ENCODE measurements at regions not wholly inside any gene's neighbourhood (a gene's known extent, or its start where the extent isn't known, plus 50 kb on each side); places are given as distances from the start of the nearest gene placed in this dataset.
"Not testable (repeated sequence)": the region's sequence is repeated elsewhere in the genome, so short reads cannot be mapped to it uniquely, and the experiment has no call there.

DNA sequence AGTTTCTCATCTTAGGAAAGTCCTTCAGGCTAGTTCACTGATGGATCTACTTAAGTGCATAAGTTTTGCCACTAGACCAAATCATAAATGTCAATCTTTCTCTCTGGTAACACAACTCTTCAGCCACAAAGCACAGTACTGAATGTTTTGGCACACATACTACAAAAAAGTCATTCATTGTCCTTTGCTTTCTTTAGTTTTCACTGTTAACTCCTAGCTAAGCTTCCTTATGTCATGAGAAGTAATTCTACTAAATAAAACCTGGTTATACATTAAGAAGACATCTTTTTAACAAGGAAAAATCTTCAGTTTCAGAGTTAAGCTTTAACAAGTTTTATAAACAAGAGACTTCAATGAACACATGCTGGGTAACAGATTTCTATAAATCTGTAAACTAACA, 379.2 kb upstream of the NFIA start:
- no peak for DNase-seq

DNA sequence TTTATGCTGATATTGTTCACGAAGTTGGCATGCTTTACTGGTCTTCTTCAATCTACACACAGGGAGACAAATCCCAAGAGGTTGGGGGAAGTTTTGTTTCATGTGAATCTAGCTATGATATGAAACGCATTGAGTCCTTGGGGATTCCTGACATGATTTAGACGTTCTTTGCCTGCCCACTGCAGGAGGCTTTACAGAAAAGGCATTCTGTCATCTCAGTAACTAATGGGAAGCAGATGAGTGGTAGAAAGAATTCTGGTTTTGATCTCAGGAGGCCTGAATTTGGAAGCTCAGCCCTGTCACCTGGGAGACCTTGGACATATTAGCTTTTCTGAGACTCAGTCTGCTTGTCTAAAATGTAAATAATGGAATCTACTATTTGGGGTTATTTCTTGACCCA, 383.0 kb upstream of the NFIA start:
- no peak for DNase-seq

DNA sequence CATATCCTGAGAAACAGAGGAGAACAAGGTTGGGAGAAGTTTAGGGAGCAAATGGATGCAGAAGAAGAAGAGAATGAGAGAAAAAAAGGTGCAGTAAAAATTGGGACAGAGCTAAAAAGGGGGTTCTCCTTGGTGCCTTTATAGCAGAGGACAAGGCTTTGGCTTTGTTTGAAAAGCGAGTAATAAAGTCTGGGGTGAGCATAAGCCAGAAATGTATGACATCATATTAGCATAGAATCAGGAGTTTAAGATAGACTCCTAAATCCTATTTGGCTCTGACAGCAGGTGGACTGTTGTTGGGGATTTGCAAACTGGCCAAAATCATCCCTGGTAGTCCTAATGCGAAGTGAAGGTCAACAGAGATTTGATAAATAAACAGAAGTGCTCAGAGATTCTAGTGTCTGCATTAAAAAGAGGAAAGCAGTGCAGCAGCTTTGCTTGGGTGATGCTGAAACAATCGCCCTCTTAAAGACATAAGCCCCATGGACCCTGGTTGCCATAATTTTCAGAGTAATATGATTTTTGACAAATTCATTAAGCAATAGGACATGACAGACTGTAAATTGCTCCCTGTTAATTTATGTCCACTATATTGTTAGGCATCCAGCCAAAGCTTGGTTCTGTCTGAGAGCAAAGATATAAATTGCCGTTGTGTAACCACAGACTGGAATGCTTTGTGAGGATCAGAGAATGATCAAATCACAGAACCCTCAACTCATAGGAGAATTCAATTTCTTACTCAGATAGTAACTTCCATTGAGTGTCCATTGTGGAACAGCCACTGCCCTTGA, 385.0 kb upstream of the NFIA start:
- peak; percentile 7 for DNase-seq

- no peak for DNase-seq
These were observed 385.8 kb upstream of the NFIA start for GRCh38 chr1:60696512-60696911.

DNA sequence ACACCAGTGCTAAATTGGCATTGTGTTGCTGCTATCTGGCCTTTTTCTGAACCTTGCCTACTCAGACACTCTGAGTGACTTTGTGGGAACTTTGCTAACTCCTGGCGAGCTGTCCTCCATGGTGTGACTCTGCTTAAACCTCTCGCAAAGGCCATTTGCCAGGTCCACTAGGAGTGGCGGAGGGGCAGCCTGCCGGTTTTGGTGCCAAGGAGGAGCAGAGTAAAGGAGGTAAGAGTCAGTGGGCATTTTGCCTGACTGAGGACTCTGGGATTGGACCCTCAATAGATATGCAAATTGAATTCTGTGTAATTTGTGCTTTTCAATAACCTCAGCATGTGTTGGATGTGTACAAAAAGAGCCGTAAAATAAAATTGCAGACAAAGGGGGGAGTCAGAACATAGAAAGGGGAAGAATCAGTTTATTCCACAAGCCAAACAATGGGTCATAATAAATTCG, 386.6 kb upstream of the NFIA start:
- DNase-seq = no peak

DNA sequence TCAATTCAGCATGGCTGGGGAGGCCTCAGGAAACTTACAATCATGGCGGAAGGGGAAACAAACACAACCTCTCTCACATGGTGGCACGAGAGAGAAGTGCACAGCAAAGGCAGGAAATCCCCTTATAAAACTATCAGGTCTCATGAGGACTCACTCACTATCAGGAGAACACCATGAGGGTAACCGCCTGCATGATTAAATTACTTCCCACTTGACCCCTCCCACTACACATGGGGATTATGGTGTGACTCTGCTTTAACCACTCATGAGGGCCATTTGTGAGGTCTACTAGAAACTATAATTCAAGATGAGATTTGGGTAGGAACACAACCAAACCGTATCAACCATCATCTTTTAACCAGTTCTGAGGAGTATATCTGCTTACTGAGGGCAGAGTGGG, 387.4 kb upstream of the NFIA start:
- no peak for DNase-seq

DNA sequence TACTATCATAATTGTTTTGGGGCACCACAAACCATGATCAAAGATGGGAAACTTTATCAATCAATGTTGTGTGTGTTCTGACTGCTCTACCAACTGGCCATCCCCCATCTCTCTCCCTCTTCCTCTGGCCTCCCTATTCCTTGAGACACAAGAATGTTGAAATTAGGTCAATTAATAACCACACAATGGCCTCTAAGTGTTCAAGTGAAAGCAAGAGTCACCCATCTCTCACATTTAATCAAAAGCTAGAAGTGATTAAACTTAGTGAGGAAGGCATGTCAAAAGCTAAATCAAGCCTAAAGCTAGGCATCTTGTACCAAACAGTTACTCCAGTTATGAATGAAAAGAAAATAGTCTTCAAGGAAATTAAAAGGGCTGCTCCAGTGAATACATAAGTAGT, 390.3 kb upstream of the NFIA start:
- no peak for DNase-seq

DNA sequence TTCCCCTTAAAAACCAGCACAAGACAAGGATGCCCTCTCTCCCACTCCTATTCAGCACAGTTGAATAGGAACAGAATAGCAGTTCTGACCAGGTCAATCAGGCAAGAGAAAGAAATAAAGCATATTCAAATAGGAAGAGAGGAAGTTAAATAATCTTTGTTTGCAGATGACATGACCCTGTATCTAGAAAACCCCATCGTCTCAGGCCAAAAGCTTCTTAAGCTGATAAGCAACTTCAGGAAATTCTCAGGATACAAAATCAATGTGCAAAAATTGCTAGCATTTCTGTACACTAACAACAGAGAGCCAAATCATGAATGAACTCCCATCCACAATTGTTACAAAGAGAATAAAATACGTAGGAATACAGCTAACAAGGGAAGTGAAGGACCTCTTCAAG, 394.1 kb upstream of the NFIA start:
- DNase-seq = not testable (repeated sequence)

- DNase-seq = no peak
These were observed 401.1 kb upstream of the NFIA start for GRCh38 chr1:60681095-60681860.

DNA sequence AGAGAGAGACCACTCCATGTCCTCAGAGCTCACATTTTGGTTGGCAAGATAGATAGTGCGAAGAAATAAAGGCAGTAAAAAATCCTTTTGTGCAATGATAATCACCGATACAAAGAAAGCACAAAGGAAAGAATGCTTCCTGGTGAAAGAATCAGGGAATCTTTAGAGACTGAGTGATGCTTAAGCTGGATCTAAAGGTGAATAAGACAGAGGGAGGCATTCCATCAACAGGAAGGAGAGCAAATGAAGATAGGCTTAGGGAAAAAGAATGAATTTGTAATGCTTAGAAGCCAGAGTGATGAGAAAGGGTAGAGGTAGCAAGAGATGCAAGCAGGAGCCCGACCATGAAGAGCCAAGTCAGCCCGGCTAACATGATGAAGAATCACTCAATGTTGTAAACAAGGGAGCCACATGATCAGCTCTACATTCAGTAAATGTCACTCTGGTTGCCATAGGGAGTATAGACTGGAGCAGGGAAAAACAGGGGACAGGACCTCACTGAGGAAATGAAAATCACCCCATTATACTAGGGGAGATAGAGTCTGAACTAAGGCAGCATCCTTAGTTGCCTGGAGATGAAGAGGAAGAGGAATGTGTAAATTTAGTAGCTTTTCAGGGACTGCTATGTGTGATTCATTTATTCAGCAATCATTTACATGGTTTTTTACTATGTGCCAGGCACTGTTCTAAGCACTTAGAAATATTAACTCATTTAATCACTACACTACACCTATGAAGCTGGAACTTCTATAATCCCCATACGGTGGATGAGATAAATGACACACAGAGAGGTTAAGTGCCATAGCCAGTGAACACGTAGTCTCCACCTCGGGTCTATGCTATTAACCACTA, 402.6 kb upstream of the NFIA start:
- no peak for DNase-seq

GRCh38 chr1:60678802-60679201, 403.6 kb upstream of the NFIA start:
- DNase-seq = no peak

DNA sequence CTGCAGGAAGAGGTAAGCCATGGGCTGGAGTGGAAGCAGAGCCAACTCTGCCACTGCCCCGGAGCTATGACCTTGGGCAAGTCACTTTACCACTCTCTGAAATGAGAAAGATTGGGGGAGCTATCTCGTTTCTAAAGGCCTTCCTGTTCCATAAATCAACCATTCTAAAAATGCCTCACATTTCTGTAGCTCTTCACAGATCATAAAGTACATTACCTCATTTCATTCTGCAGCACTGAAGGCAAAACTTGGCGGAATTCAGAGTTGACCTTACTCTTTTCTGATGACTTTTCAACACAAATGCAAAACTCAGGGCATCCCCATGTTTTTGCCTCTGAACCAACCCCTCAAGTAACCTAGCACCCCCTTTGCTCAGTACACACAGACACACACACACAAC, 404.0 kb upstream of the NFIA start:
- DNase-seq = no peak

GRCh38 chr1:60672449-60672848, 409.9 kb upstream of the NFIA start:
- DNase-seq = no peak

- no peak for DNase-seq
These were observed 412.1 kb upstream of the NFIA start for GRCh38 chr1:60670302-60670701.

DNA sequence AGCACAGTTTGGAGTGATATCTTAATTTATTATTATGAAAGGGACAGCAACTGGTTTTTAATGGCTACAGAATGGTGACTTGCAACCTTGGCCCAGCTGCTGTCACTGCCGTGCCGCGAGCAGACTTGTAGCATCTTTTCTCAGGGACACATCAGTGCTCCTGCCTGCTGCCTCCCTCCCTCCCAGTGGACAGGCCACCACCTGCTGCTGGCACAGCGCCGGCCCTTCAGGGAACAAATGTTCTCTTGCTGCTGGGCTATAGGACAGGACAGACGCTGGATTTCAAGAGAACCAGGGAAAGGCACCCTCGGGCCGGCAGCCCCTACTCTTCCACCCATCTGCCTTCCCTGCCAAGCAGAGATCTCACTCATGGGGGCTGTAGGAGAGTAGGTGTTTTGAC, 413.8 kb upstream of the NFIA start:
- no peak for DNase-seq

DNA sequence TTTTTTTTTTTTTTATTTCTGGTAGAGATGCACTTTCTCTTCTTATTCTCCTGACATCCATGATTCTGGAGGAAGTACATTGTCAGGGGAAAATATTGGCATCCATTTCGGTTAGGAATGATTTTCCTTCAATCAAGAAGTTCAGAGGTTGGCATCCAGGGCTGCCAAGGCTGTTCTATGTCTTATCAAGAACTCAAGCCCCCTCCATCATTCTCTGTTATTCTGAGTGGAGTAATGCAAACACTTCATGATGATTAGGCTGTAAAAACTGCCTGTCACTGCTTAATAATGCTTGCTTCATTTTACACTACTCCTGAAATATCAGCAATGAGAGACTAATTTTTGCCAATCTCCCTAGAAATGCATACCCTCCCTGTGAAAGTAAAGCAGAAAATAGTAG, 417.1 kb upstream of the NFIA start:
- DNase-seq = no peak

- DNase-seq = no peak
These were observed 418.2 kb upstream of the NFIA start for GRCh38 chr1:60664086-60664625.

DNA sequence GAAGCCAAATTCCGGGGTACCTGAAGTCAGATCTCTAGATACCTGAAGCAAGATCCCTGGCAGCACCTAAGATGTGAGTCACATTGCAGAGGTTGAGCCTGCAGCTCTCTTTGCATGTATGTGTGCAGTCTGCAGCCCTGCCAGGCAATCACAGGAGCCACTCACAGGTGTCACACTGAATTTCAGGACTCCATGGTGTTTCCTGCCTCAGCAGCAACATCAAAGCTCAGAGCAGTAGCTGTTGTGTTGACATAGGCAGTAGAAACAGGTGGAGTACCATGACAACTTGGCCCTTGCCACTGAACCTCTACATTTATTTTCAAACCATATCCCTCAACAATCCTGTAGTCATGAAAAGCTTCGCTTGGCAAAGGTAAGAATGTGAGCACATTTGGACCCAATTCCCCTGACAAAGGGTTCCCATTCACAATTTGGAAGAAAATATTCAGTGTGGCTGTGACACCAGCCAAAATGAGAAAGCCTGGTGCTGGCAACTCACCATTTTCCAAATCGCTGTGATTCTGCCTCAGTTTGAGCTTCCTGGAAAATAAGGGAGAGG, 419.8 kb upstream of the NFIA start:
- peak; percentile 22 for DNase-seq

GRCh38 chr1:60657926-60658325, 424.4 kb upstream of the NFIA start:
- no peak for DNase-seq

DNA sequence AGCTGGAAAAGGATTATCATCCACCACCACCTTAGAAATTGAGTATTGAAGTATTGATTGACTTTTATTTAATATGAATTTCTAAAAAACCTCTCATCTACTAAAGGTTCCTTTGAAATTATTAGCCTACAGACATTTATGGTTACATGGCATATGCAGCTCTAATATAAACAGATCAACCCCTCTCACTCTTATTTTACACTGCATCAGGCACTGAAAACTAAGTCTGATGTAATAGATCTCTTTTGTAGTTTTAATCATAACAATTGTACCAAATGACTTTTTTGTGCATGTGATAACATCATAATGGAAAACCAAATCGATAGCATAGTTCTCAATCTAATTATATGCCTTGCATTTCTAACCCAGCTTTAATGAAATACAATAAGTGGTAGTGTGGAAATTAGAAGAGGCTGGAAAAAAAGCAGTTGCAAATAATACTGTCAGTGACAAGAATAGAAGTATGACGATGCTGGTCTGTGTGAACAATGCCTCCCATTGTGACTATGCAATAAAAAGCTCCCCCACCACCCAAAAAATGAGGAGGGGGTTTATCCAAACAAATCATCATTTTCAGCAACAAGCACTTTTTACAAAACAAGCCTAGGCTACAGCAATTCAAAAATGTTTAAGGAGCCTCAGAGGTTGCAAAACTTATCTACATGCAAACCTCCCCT, 426.5 kb upstream of the NFIA start:
- no peak for DNase-seq

- not testable (repeated sequence) for DNase-seq
These were observed 442.3 kb upstream of the NFIA start for GRCh38 chr1:60640033-60640551.

GRCh38 chr1:60639287-60639686, 443.1 kb upstream of the NFIA start:
- DNase-seq = no peak
